ENCODE measurements at regions not wholly inside any gene's neighbourhood (a gene's known extent, or its start where the extent isn't known, plus 50 kb on each side); places are given as distances from the start of the nearest gene placed in this dataset.
A peak's percentile ranks its signal among the peaks of the same experiment; 100 is the strongest.

DNA sequence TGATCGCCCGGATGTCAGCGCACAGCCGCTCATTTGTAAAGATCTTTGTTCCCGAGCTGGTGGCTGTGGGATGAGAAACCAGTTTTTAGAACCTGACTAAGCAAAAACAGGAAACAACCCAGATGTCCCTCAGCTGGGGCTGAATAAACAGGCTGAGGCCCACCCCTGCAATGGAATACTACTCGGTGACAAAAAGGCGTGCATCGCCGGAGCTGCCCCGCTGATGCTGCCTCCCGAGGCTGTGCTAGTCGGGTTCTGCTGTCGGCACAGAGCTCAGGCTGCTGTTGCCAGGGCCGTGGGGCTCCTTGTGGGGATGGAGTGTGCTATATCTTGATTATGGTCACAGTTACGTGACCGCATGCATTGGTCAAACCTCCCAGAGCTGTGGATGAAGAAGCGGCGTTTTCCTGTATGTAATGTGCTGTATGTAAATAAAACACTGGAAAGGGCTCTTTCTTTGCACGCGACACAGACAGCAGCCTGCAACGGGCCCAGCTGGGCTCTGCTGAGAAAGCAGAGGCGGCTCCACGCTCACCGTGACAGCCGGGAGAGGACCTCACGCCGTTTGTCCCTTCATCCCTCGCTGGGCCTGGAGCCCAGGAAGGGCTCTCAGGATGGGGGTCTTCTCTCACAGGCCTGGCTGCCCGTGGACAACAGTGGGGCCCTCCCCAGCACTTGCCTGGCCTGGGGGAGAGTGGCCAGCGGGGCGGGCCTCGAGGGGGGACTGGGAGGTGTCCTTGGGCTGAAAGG, 51.5 kb upstream of the RNU6ATAC start:
- Mint-ChIP-seq H3K4me3 (no peak overlapping the region), H3K27ac (no peak overlapping the region), H3K9me3 (peaks cover 6% of the 10 kb centered on the region), H3K4me1 (peaks cover 3% of the 10 kb centered on the region), H3K36me3 (ENCODE audit: low read depth) (no peaks in the 10 kb centered on the region), H3K27me3 (ENCODE audit: insufficient read depth) (no peaks in the 10 kb centered on the region)
- 87 to 88% methylated on average over 20 to 32 of the region's 32 CpGs for WGBS, 2 experiments (ENCODE audit: insufficient coverage in 1 of 2, insufficient read length in 1 of 2)
- H3K27ac ChIP-seq (ENCODE audit: low read depth, low read length): peak overlapping the region; percentile 87
- H3K4me1 ChIP-seq (ENCODE audit: control insufficient read depth, insufficient read depth, low read length): no peaks in the 10 kb centered on the region
- H3K9ac ChIP-seq (ENCODE audit: extremely low read depth, low read length, poor library complexity, severe bottlenecking): no peak overlapping the region
- no peaks in the 10 kb centered on the region for H3K9me3 ChIP-seq (ENCODE audit: control insufficient read depth, low read length)
- no peaks in the 10 kb centered on the region for H3K27me3 ChIP-seq (ENCODE audit: control insufficient read depth, insufficient read depth, low read length, poor library complexity, severe bottlenecking)
- TF ChIP-seq CTCF (conservative IDR thresholded peaks at IDR 0.05): no peak
- no peak overlapping the region for H3K4me3 ChIP-seq (ENCODE audit: low read length)
- DNase-seq: no peak
- H3K36me3 ChIP-seq (ENCODE audit: control insufficient read depth, insufficient read depth, low read length): no peaks in the 10 kb centered on the region

- Mint-ChIP-seq H3K4me3 (no peak overlapping the region), H3K27ac (no peak overlapping the region), H3K9me3 (peaks cover 6% of the 10 kb centered on the region), H3K27me3 (ENCODE audit: insufficient read depth) (no peaks in the 10 kb centered on the region), H3K4me1 (peaks cover 3% of the 10 kb centered on the region), H3K36me3 (ENCODE audit: low read depth) (no peaks in the 10 kb centered on the region)
- Histone ChIP-seq H3K9ac (ENCODE audit: extremely low read depth, low read length, poor library complexity, severe bottlenecking) (no peak overlapping the region), H3K27me3 (ENCODE audit: control insufficient read depth, insufficient read depth, low read length, poor library complexity, severe bottlenecking) (no peaks in the 10 kb centered on the region), H3K4me1 (ENCODE audit: control insufficient read depth, insufficient read depth, low read length) (no peaks in the 10 kb centered on the region), H3K9me3 (ENCODE audit: control insufficient read depth, low read length) (no peaks in the 10 kb centered on the region), H3K36me3 (ENCODE audit: control insufficient read depth, insufficient read depth, low read length) (no peaks in the 10 kb centered on the region), H3K4me3 (ENCODE audit: low read length) (no peak overlapping the region), H3K27ac (ENCODE audit: low read depth, low read length) (peak overlapping the region; percentile 87)
- TF ChIP-seq CTCF (conservative IDR thresholded peaks at IDR 0.05): no peak
- 82 to 87% methylated on average over 11 to 14 of the region's 14 CpGs for WGBS, 2 experiments (ENCODE audit: insufficient coverage in 1 of 2, insufficient read length in 1 of 2)
- no peak for DNase-seq
These were observed 52.1 kb upstream of the RNU6ATAC start for GRCh38 chr9:134216449-134216951.

- 93 to 100% methylated on average over 9 to 10 of the region's 10 CpGs for WGBS, 2 experiments (ENCODE audit: insufficient coverage in 1 of 2, insufficient read length in 1 of 2)
- H3K27ac ChIP-seq (ENCODE audit: low read depth, low read length): no peak overlapping the region
- peaks cover 3% of the 10 kb centered on the region for H3K4me1 Mint-ChIP-seq
- H3K27me3 ChIP-seq (ENCODE audit: control insufficient read depth, insufficient read depth, low read length, poor library complexity, severe bottlenecking): no peaks in the 10 kb centered on the region
- H3K36me3 Mint-ChIP-seq (ENCODE audit: low read depth): no peaks in the 10 kb centered on the region
- H3K27ac Mint-ChIP-seq: no peak overlapping the region
- H3K9me3 ChIP-seq (ENCODE audit: control insufficient read depth, low read length): no peaks in the 10 kb centered on the region
- no peak for DNase-seq
- no peaks in the 10 kb centered on the region for H3K27me3 Mint-ChIP-seq (ENCODE audit: insufficient read depth)
- no peak for TF ChIP-seq CTCF (conservative IDR thresholded peaks at IDR 0.05)
- peaks cover 6% of the 10 kb centered on the region for H3K9me3 Mint-ChIP-seq
- H3K36me3 ChIP-seq (ENCODE audit: control insufficient read depth, insufficient read depth, low read length): no peaks in the 10 kb centered on the region
- H3K9ac ChIP-seq (ENCODE audit: extremely low read depth, low read length, poor library complexity, severe bottlenecking): no peak overlapping the region
- no peak overlapping the region for H3K4me3 ChIP-seq (ENCODE audit: low read length)
- no peak overlapping the region for H3K4me3 Mint-ChIP-seq
- H3K4me1 ChIP-seq (ENCODE audit: control insufficient read depth, insufficient read depth, low read length): no peaks in the 10 kb centered on the region
These were observed 52.6 kb upstream of the RNU6ATAC start for GRCh38 chr9:134216961-134217360.
